Duodenal mucosa (tissue), 2 donors: ENCODE measurements at regions not wholly inside any gene's neighbourhood (a gene's known extent, or its start where the extent isn't known, plus 50 kb on each side); places are given as distances from the start of the nearest gene placed in this dataset.

Source experiments
- H3K27ac ChIP-seq: one replicate; pipeline ENCODE4 v1.7.0; 2013; ENCODE audit warnings: low read depth, low read length
- H3K27me3 ChIP-seq, 2 donors: one replicate each; pipeline ENCODE4 v1.7.0; 2013; ENCODE audit warnings: low read length in 2 of 2, control low read depth in 1 of 2; ENCODE audit not compliant: insufficient read depth in 2 of 2, control insufficient read depth in 1 of 2
- H3K36me3 ChIP-seq, 2 donors: one replicate each; pipeline ENCODE4 v1.7.0; 2013; ENCODE audit warnings: low read length in 2 of 2, control low read depth in 1 of 2; ENCODE audit not compliant: insufficient read depth in 2 of 2, control insufficient read depth in 1 of 2
- H3K4me1 ChIP-seq, 2 donors: one replicate each; pipeline ENCODE4 v1.7.0; 2013; ENCODE audit warnings: low read length in 2 of 2, control low read depth in 1 of 2; ENCODE audit not compliant: insufficient read depth in 2 of 2, control insufficient read depth in 1 of 2
- H3K4me3 ChIP-seq, 2 donors: one replicate each; pipeline ENCODE4 v1.7.0; 2013; ENCODE audit warnings: low read length in 2 of 2, low read depth in 1 of 2
- H3K9ac ChIP-seq, 2 donors: one replicate each; pipeline ENCODE4 v1.7.0; 2013; ENCODE audit warnings: low read length in 2 of 2, low read depth in 1 of 2
- H3K9me3 ChIP-seq, 2 donors: one replicate each; pipeline ENCODE4 v1.7.0; 2013; ENCODE audit warnings: low read length in 2 of 2, control low read depth in 1 of 2; ENCODE audit not compliant: control insufficient read depth in 1 of 2

DNA sequence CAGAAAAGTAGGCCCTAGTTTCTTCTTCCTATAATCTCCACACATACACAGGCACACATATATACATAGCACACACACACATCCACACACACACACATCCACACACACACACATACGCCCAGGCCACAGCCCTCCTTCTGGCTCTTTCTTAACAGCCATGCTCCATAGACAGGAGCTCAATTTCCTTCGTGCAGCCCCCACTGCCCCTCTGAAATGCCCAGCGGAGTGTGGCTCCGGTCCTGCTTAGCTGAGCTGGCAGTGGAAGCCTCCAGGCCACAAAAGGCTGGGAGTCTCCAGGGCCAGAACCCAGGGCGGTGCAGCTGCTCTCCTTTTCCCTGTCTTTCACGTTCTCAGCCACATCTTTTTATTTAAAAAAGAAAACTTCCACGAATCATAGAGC, 282.9 kb upstream of the IGFBP3 start:
- Histone ChIP-seq H3K27ac (no peak overlapping the region), H3K4me3 (no peak overlapping the region), H3K9me3 (no peaks in the 10 kb centered on the region), H3K9ac (no peak overlapping the region), H3K27me3 (no peaks in the 10 kb centered on the region), H3K4me1 (peaks cover 35 to 36% of the 10 kb centered on the region in 2 donors), H3K36me3 (no peaks in the 10 kb centered on the region)

DNA sequence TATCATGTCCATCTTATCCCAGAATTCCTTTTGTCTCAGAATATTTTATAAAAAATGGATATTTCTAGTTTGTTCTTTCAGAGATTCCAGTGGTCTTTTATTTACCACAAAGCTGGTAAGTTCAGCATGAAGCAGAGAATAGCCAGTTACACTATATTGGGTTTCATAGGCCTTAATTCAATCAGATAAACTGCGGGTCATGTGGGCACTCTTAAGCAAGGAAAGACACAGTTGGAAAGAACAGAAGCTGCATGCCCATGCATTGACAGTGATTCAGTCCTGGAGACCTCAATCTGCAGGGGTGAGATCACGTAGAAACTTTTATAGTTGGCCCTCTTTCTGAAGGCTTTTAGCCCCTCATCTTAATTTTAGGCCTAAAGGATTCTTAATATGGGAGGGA, 281.3 kb upstream of the IGFBP3 start:
- Histone ChIP-seq H3K27me3 (no peaks in the 10 kb centered on the region), H3K9ac (no peak overlapping the region), H3K9me3 (no peaks in the 10 kb centered on the region), H3K27ac (no peak overlapping the region), H3K36me3 (no peaks in the 10 kb centered on the region), H3K4me1 (peaks cover 24 to 26% of the 10 kb centered on the region in 2 donors), H3K4me3 (no peak overlapping the region)

DNA sequence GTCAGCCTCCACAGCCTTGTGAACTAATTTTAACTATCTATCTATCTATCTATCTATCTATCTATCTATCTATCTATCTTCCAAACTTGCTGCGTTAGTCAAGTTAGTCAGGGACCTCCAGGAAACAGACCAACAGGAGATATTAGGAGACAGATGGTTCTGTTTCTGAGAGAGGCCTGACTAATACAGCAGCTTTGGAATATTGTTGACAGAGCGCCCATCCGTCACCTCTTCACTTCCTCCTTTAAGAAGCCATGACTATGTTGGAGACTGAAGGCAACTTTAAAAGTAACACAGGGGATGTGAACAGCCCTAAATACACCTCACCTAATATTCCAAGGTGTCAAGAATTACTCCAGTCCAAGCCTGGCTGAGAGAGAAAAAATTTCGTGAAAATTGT, 280.9 kb upstream of the IGFBP3 start:
- no peak overlapping the region for H3K27ac ChIP-seq
- no peak overlapping the region for H3K4me3 ChIP-seq
- H3K9ac ChIP-seq, result no peak overlapping the region
- no peaks in the 10 kb centered on the region for H3K27me3 ChIP-seq
- H3K36me3 ChIP-seq, result no peaks in the 10 kb centered on the region
- H3K9me3 ChIP-seq, result no peaks in the 10 kb centered on the region
- peaks cover 20 to 21% of the 10 kb centered on the region in 2 donors for H3K4me1 ChIP-seq

DNA sequence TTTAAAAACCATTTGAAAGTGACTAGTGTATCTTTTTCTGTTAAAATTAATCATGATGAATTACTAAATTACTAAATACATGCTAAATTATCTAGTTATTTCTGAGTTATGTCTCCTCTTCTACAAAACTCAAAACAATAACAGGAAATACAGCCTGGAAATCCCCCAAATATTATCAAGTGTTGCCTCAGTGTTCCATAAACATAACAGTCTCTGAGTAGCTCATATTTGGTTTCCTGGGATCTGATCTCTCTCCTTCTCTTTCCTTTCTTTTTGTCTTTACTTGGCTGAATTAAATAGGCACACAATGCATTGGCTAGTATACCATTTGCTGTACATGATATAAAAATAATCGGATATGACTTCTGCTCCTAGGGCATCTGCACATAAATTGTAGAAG, 277.6 kb upstream of the IGFBP3 start:
- H3K27me3 ChIP-seq, result no peaks in the 10 kb centered on the region
- no peaks in the 10 kb centered on the region for H3K36me3 ChIP-seq
- H3K27ac ChIP-seq, result no peak overlapping the region
- no peaks in the 10 kb centered on the region for H3K9me3 ChIP-seq
- H3K9ac ChIP-seq, result no peak overlapping the region
- H3K4me3 ChIP-seq, result no peak overlapping the region
- H3K4me1 ChIP-seq, result no peaks in the 10 kb centered on the region

DNA sequence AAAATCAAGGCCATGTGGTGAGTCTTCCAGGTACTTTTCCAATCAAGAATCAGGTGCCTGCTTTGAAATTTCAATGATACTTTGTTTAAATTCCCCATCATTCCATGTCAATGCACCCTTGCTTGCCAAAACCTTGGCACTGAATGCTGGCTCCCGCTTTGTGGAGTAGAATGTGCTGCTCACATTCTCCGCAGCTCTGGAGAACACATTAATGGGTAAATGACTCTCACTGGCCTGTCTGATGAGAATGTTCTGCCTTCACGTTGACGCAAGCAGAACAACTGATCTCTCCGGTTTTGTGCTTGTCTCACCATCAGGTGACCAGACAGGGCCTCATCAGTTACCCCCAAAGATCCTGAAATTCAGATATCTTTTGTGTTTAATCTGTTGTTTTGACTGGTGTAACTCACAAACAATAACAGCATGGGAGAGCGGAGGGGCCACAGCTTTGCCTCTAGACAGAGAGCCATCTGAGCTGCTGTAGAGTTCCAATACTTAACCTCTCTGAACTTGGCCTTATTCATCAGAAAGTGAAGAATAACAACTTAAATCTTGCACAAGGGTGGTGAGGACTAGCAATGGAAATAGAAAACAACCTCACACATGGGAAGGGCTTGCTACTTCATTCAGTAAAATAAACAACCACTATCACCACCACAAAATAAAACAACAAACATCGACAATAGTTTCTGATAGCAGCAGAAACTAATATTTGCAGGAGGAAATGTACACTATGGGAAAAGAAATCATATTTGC, 276.9 kb upstream of the IGFBP3 start:
- Histone ChIP-seq H3K4me1 (no peaks in the 10 kb centered on the region), H3K27me3 (no peaks in the 10 kb centered on the region), H3K9me3 (no peaks in the 10 kb centered on the region), H3K9ac (no peak overlapping the region), H3K27ac (no peak overlapping the region), H3K4me3 (no peak overlapping the region), H3K36me3 (no peaks in the 10 kb centered on the region)

DNA sequence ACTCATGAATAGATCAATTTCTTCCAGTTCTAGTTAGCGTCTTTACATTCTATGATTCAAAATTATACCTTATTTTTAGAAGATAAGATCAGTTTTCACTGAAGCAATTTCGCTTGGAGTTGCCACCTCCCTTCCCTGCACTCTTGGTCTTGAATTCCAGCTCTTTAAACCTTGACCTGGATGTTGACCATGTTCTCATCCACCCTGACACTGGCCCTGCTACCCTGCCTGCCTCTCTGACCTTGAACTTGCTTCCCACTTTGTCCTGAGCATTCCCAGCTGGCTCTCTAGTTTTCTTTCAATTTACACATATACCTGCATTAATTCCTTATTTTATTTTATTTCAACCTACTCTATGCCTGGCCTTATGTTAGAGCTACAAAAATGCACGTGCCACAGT, 274.9 kb upstream of the IGFBP3 start:
- Histone ChIP-seq H3K4me1 (no peaks in the 10 kb centered on the region), H3K27me3 (no peaks in the 10 kb centered on the region), H3K4me3 (no peak overlapping the region), H3K27ac (no peak overlapping the region), H3K9ac (no peak overlapping the region), H3K9me3 (no peaks in the 10 kb centered on the region), H3K36me3 (no peaks in the 10 kb centered on the region)

DNA sequence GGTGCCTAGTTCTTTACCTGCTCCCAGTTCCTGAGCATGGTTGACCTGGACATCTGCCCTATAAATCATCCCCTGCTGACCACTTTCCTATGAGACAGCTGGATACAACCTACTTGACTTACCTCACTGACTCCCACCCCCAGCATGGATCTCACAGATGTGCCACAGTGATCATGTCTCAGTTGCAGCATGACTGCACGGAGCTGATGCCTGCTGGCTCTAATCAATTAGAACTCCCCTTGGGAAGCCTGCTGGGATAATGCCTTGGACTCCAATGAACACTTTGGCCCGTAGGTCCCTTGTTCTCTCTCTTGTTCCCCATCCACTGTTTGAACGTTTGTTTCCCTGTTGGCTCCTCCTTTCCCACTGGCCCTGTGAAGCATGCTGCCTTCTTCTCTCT, 271.2 kb upstream of the IGFBP3 start:
- no peaks in the 10 kb centered on the region for H3K36me3 ChIP-seq
- no peaks in the 10 kb centered on the region for H3K27me3 ChIP-seq
- H3K9ac ChIP-seq, result no peak overlapping the region
- H3K9me3 ChIP-seq, result no peaks in the 10 kb centered on the region
- H3K27ac ChIP-seq, result no peak overlapping the region
- H3K4me3 ChIP-seq, result no peak overlapping the region
- H3K4me1 ChIP-seq, result no peaks in the 10 kb centered on the region

DNA sequence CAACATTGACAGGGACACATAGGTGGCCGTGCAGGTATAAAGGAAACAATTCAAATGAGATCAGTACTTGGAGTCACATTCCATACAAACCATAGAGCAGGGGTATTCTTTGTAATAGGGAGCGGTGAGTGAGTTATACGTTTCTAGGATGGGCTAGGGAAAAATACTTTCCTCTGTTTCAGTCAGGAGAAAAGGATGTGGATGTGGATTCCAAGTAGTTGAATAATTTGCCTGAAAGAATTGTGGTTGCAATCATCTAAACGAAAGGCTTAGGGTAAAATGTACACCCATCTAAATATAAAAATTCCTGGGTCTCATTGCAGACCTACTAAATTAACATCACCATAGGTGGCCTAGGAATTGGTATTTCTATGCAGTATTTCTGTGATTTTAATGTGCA, 270.7 kb upstream of the IGFBP3 start:
- Histone ChIP-seq H3K4me3 (no peak overlapping the region), H3K9me3 (no peaks in the 10 kb centered on the region), H3K27me3 (no peaks in the 10 kb centered on the region), H3K4me1 (no peaks in the 10 kb centered on the region), H3K36me3 (no peaks in the 10 kb centered on the region), H3K27ac (no peak overlapping the region), H3K9ac (no peak overlapping the region)

DNA sequence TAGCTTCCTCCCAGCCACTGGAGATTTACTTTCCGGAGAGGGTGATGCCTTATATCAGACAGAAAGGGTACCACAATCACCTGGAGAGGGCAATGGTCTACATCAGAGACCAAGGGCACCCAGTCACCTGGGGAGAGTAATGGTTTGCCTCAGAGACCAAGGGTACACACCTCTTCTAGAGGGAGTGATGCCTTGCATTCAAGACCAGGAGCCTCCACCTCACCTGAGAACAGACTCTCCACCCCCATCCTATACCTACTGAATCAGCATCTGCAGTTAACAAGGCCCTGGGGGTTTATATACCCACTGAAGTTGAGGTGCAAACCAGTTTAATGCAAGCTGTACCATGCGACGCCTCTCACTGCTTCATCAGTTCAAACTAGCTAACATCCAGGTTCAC, 270.2 kb upstream of the IGFBP3 start:
- no peaks in the 10 kb centered on the region for H3K4me1 ChIP-seq
- H3K9me3 ChIP-seq, result no peaks in the 10 kb centered on the region
- H3K27me3 ChIP-seq, result no peaks in the 10 kb centered on the region
- H3K36me3 ChIP-seq, result no peaks in the 10 kb centered on the region
- H3K9ac ChIP-seq, result no peak overlapping the region
- H3K27ac ChIP-seq, result no peak overlapping the region
- no peak overlapping the region for H3K4me3 ChIP-seq

DNA sequence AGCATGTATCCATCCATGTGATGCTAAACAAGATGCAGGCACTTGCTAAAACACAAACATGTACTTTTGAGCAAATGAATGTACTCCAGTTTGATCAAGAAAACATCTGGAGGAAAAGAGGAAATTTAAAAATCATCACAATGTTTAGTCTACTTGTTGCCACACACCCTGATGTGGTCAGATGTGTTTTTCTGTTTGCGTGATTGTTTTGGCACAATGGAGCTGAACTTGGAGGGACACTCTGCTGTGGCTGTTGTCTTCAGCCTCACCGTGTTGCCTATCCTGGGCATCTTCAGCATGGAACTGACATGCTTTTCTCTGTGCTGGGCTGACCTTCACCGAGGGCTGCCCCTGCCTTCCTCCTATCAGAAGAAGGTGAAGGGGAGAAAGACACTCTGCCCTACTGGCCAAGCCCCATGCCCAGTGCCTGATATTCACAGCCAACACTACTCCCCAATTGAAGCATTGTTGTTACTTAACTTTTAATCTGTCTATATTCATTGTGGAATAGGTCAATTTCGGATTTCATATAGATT, 268.3 kb upstream of the IGFBP3 start:
- no peak overlapping the region for H3K4me3 ChIP-seq
- H3K9me3 ChIP-seq, result no peaks in the 10 kb centered on the region

More for the DNA sequence above, 268.3 kb upstream of the IGFBP3 start:
- Histone ChIP-seq H3K27me3 (no peaks in the 10 kb centered on the region), H3K4me1 (no peaks in the 10 kb centered on the region), H3K36me3 (no peaks in the 10 kb centered on the region), H3K27ac (no peak overlapping the region), H3K9ac (no peak overlapping the region)
